ENCODE measurements at regions not wholly inside any gene's neighbourhood (a gene's known extent, or its start where the extent isn't known, plus 50 kb on each side); places are given as distances from the start of the nearest gene placed in this dataset.
"Not testable (repeated sequence)": the region's sequence is repeated elsewhere in the genome, so short reads cannot be mapped to it uniquely, and the experiment has no call there.

DNA sequence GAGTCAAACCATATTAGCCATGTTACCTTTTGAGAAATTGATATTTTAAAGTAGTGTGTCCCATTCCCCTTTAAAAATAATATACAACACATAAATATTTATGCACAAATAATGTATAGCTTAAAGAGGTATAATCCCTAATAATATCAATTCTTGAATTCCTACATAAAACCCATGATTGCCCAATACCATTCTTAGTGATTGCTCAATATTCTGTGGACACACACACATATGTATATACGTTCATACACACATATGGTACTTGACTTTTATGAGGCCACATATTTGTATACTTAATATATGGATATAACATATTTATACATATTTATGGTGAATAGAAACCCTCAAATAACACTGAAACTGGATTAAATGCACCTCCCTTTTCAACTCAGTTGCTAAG is 367.4 kb downstream of the ZBBX start:
- H3K36me3 ChIP-seq, result no peaks in the 10 kb centered on the region
- TF ChIP-seq Cebpa-rat (IDR thresholded peaks at IDR 0.05), result no peak
- no peaks in the 10 kb centered on the region for H3K4me1 ChIP-seq
- H3K9me3 ChIP-seq, result no peaks in the 10 kb centered on the region
- H4K20me1 ChIP-seq, result no peaks in the 10 kb centered on the region
- no peak overlapping the region for H3K9ac ChIP-seq
- no peak overlapping the region for H3K4me2 ChIP-seq
- H3K27me3 ChIP-seq, result no peaks in the 10 kb centered on the region
- H3K27ac ChIP-seq, result no peak overlapping the region
- no peak overlapping the region for H3K4me3 ChIP-seq

- H3K4me3 ChIP-seq, result no peak overlapping the region
- H3K4me2 ChIP-seq, result no peak overlapping the region
- no peak overlapping the region for H3K27ac ChIP-seq
- no peaks in the 10 kb centered on the region for H3K27me3 ChIP-seq
- no peaks in the 10 kb centered on the region for H4K20me1 ChIP-seq
- H3K36me3 ChIP-seq, result no peaks in the 10 kb centered on the region
- H3K9me3 ChIP-seq, result no peaks in the 10 kb centered on the region
- no peak for TF ChIP-seq Cebpa-rat (IDR thresholded peaks at IDR 0.05)
- no peak overlapping the region for H3K9ac ChIP-seq
- no peaks in the 10 kb centered on the region for H3K4me1 ChIP-seq
Measured at GRCh38 chr3:167008791-167009190, 371.3 kb downstream of the ZBBX start.

- no peak for TF ChIP-seq Cebpa-rat (IDR thresholded peaks at IDR 0.05)
- no peaks in the 10 kb centered on the region for H3K36me3 ChIP-seq
- peaks cover 15% of the 10 kb centered on the region for H3K9me3 ChIP-seq
- no peaks in the 10 kb centered on the region for H3K4me1 ChIP-seq
- H3K4me2 ChIP-seq, result no peak overlapping the region
- H3K9ac ChIP-seq, result no peak overlapping the region
- H3K27ac ChIP-seq, result no peak overlapping the region
- H4K20me1 ChIP-seq, result no peaks in the 10 kb centered on the region
- H3K27me3 ChIP-seq, result no peaks in the 10 kb centered on the region
- H3K4me3 ChIP-seq, result no peak overlapping the region
Measured at GRCh38 chr3:167001374-167001773, 378.7 kb downstream of the ZBBX start.

- no peak for TF ChIP-seq Cebpa-rat (IDR thresholded peaks at IDR 0.05)
- H3K4me3 ChIP-seq, result no peak overlapping the region
- H3K4me1 ChIP-seq, result no peaks in the 10 kb centered on the region
- H3K9ac ChIP-seq, result no peak overlapping the region
- no peak overlapping the region for H3K4me2 ChIP-seq
- no peaks in the 10 kb centered on the region for H3K36me3 ChIP-seq
- H3K27ac ChIP-seq, result no peak overlapping the region
- no peaks in the 10 kb centered on the region for H4K20me1 ChIP-seq
- no peaks in the 10 kb centered on the region for H3K9me3 ChIP-seq
- H3K27me3 ChIP-seq, result no peaks in the 10 kb centered on the region
Measured at GRCh38 chr3:166993015-166993630, 387.0 kb downstream of the ZBBX start.

GRCh38 chr3:166986000-166986399 is 394.1 kb downstream of the ZBBX start:
- Histone ChIP-seq H4K20me1 (no peaks in the 10 kb centered on the region), H3K4me3 (no peak overlapping the region), H3K27me3 (no peaks in the 10 kb centered on the region), H3K4me1 (no peaks in the 10 kb centered on the region), H3K9ac (no peak overlapping the region), H3K36me3 (no peaks in the 10 kb centered on the region), H3K4me2 (no peak overlapping the region), H3K9me3 (no peaks in the 10 kb centered on the region), H3K27ac (no peak overlapping the region)
- TF ChIP-seq Cebpa-rat (IDR thresholded peaks at IDR 0.05), result no peak

GRCh38 chr3:166975796-166976195 is 404.3 kb downstream of the ZBBX start:
- not testable (repeated sequence) for H3K4me1 ChIP-seq, H3K4me2 ChIP-seq, H3K4me3 ChIP-seq, H3K9me3 ChIP-seq, H3K9ac ChIP-seq, H3K36me3 ChIP-seq, H3K27ac ChIP-seq, H4K20me1 ChIP-seq, H3K27me3 ChIP-seq

GRCh38 chr3:166967714-166968113 is 412.4 kb downstream of the ZBBX start:
- not testable (repeated sequence) for H3K4me1 ChIP-seq, H4K20me1 ChIP-seq, H3K4me2 ChIP-seq, H3K27me3 ChIP-seq, H3K36me3 ChIP-seq, H3K27ac ChIP-seq, H3K4me3 ChIP-seq, H3K9me3 ChIP-seq, H3K9ac ChIP-seq

- H3K27me3 ChIP-seq, result no peaks in the 10 kb centered on the region
- no peak overlapping the region for H3K4me2 ChIP-seq
- no peaks in the 10 kb centered on the region for H4K20me1 ChIP-seq
- H3K36me3 ChIP-seq, result no peaks in the 10 kb centered on the region
- H3K9me3 ChIP-seq, result no peaks in the 10 kb centered on the region
- no peak overlapping the region for H3K27ac ChIP-seq
- TF ChIP-seq Cebpa-rat (IDR thresholded peaks at IDR 0.05), result no peak
- H3K4me3 ChIP-seq, result no peak overlapping the region
- no peak overlapping the region for H3K9ac ChIP-seq
- H3K4me1 ChIP-seq, result no peaks in the 10 kb centered on the region
Measured at GRCh38 chr3:166962911-166963310, 417.2 kb downstream of the ZBBX start.

- H3K4me2 ChIP-seq, result no peak overlapping the region
- H3K36me3 ChIP-seq, result no peaks in the 10 kb centered on the region
- TF ChIP-seq Cebpa-rat (IDR thresholded peaks at IDR 0.05), result no peak
- no peak overlapping the region for H3K9ac ChIP-seq
- H3K4me1 ChIP-seq, result no peaks in the 10 kb centered on the region
- H3K9me3 ChIP-seq, result 0 out of 2 replicates have a peak, but pooled peaks cover 7% of the 10 kb centered on the region
- H3K27ac ChIP-seq, result no peak overlapping the region
- H4K20me1 ChIP-seq, result no peaks in the 10 kb centered on the region
- no peaks in the 10 kb centered on the region for H3K27me3 ChIP-seq
- H3K4me3 ChIP-seq, result no peak overlapping the region
Measured at GRCh38 chr3:166957121-166957520, 423.0 kb downstream of the ZBBX start.

DNA sequence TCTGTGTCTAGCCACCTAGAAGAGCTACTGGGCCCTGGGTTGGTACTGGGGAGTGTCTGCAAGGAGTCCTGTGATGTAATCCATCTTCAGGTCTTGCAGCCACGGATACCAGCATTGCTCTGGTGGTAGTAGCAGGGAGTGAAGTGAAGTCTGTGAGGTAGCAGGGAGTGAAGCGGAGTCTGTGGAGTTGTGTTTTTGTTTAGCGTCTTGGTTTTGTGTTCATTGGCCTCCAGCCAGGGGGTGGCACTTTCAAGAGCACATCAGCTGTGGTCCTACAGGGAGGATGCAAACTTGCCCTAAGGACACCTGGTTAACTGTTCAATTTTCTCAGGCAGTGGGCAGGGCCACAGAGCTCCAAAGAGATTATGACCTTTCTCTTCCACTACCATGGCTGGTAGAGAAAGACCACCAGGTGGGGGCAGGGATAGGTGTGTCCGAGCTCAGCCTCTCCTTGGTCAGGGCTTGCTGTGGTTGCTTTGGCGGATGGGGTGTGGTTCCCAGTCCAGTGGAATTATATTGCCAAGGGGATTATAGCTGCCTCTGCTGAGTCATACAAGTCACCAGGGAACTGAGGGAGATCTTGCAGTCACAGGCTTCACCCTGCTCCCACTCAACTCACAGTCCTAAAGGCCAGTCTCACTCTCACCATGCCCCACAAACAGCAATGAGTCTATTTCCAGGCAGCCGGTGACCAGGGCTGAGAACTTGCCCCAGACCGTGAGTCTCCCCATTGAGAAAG is 424.7 kb downstream of the ZBBX start:
- Histone ChIP-seq H3K9ac (no peak overlapping the region), H3K4me2 (no peak overlapping the region), H3K4me1 (no peaks in the 10 kb centered on the region), H3K27me3 (no peaks in the 10 kb centered on the region), H3K9me3 (0 out of 2 replicates have a peak, but pooled peaks cover 7% of the 10 kb centered on the region), H4K20me1 (no peaks in the 10 kb centered on the region), H3K27ac (no peak overlapping the region), H3K4me3 (no peak overlapping the region), H3K36me3 (no peaks in the 10 kb centered on the region)
- no peak for TF ChIP-seq Cebpa-rat (IDR thresholded peaks at IDR 0.05)

All from BLaER1 (cell line).